ENCODE measurements at regions not wholly inside any gene's neighbourhood (a gene's known extent, or its start where the extent isn't known, plus 50 kb on each side); places are given as distances from the start of the nearest gene placed in this dataset.

GRCh38 chr3:102229062-102229655 lies 205.7 kb upstream of the ZPLD1 start:
- Histone ChIP-seq H3K79me2 (ENCODE audit: control insufficient read depth, insufficient read depth, low read length) (no peaks in the 10 kb centered on the region), H3K9me3 (ENCODE audit: control insufficient read depth, insufficient read depth, low read depth, low read length) (no peaks in the 10 kb centered on the region), H3K27me3 (ENCODE audit: control insufficient read depth, insufficient read depth, low read length) (no peaks in the 10 kb centered on the region), H3K4me3 (replicated peaks in 1 of 4; ENCODE audit: control extremely low read depth in 1 of 4, insufficient read depth in 1 of 4, low read depth in 3 of 4, low read length in 4 of 4) (no peak overlapping the region), H4K20me1 (ENCODE audit: control insufficient read depth, extremely low read depth, insufficient read depth, low read length) (no peaks in the 10 kb centered on the region), H3K9ac (ENCODE audit: insufficient read depth, low read length) (no peak overlapping the region), H3K4me2 (ENCODE audit: extremely low read depth, insufficient read depth, low read length) (no peak overlapping the region), H3K36me3 (ENCODE audit: control insufficient read depth, insufficient read depth, low read length) (no peaks in the 10 kb centered on the region), H2AFZ (ENCODE audit: low read length) (no peak overlapping the region), H3K4me1 (ENCODE audit: control insufficient read depth, extremely low read depth, insufficient read depth, low read length) (no peaks in the 10 kb centered on the region), H3K27ac (ENCODE audit: insufficient read depth, low read length) (no peak overlapping the region)
- TF ChIP-seq CTCF (conservative IDR thresholded peaks at IDR 0.05 in 1 of 2, IDR thresholded peaks at IDR 0.05 in 1 of 2; ENCODE audit: low read depth in 1 of 2, low read length in 2 of 2) = peak; percentile 97 to 99
- no peak for TF ChIP-seq EZH2 (IDR thresholded peaks at IDR 0.05; ENCODE audit: low read length, missing control alignments)
- peak; percentile 50 to 73 for DNase-seq (ENCODE audit: low read depth in 2 of 2)

- Histone ChIP-seq H3K4me1 (ENCODE audit: control insufficient read depth, extremely low read depth, insufficient read depth, low read length) (no peaks in the 10 kb centered on the region), H3K4me2 (ENCODE audit: extremely low read depth, insufficient read depth, low read length) (no peak overlapping the region), H3K9me3 (ENCODE audit: control insufficient read depth, insufficient read depth, low read depth, low read length) (no peaks in the 10 kb centered on the region), H3K4me3 (replicated peaks in 1 of 4; ENCODE audit: control extremely low read depth in 1 of 4, insufficient read depth in 1 of 4, low read depth in 3 of 4, low read length in 4 of 4) (no peak overlapping the region), H4K20me1 (ENCODE audit: control insufficient read depth, extremely low read depth, insufficient read depth, low read length) (no peaks in the 10 kb centered on the region), H3K27me3 (ENCODE audit: control insufficient read depth, insufficient read depth, low read length) (no peaks in the 10 kb centered on the region), H3K36me3 (ENCODE audit: control insufficient read depth, insufficient read depth, low read length) (no peaks in the 10 kb centered on the region), H3K27ac (ENCODE audit: insufficient read depth, low read length) (no peak overlapping the region), H3K9ac (ENCODE audit: insufficient read depth, low read length) (no peak overlapping the region), H2AFZ (ENCODE audit: low read length) (no peak overlapping the region), H3K79me2 (ENCODE audit: control insufficient read depth, insufficient read depth, low read length) (no peaks in the 10 kb centered on the region)
- TF ChIP-seq EZH2 (IDR thresholded peaks at IDR 0.05; ENCODE audit: low read length, missing control alignments) = no peak
- TF ChIP-seq CTCF (conservative IDR thresholded peaks at IDR 0.05 in 1 of 2, IDR thresholded peaks at IDR 0.05 in 1 of 2; ENCODE audit: low read depth in 1 of 2, low read length in 2 of 2) = no peak
- no peak for DNase-seq (ENCODE audit: low read depth in 2 of 2)
Observed at GRCh38 chr3:102230057-102230456, 204.8 kb upstream of the ZPLD1 start.

DNA sequence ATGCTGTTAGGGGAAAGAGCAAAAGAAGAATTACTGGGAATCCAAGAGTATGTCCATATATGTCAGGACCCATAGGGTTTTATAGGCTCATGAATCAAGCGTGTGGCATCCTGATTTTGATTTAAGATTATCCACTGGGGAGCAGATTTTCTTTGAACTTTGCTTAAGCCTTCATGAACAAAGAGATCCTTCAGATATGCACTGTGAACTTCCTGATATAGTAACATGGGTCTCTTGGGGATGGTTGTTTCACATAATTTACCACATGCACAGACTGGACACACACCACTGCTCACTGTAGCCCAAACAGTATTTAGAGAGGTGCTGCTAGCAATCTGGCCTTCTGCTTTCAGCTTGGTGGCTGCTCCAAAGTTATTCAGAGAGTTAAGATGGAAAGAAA lies 200.9 kb upstream of the ZPLD1 start:
- no peaks in the 10 kb centered on the region for H3K27me3 ChIP-seq (ENCODE audit: control insufficient read depth, insufficient read depth, low read length)
- H3K9ac ChIP-seq (ENCODE audit: insufficient read depth, low read length) = no peak overlapping the region
- no peak overlapping the region for H3K27ac ChIP-seq (ENCODE audit: insufficient read depth, low read length)
- no peaks in the 10 kb centered on the region for H3K36me3 ChIP-seq (ENCODE audit: control insufficient read depth, insufficient read depth, low read length)
- H3K9me3 ChIP-seq (ENCODE audit: control insufficient read depth, insufficient read depth, low read depth, low read length) = no peaks in the 10 kb centered on the region
- no peaks in the 10 kb centered on the region for H4K20me1 ChIP-seq (ENCODE audit: control insufficient read depth, extremely low read depth, insufficient read depth, low read length)
- no peak for DNase-seq (ENCODE audit: low read depth in 2 of 2)
- TF ChIP-seq CTCF (conservative IDR thresholded peaks at IDR 0.05 in 1 of 2, IDR thresholded peaks at IDR 0.05 in 1 of 2; ENCODE audit: low read depth in 1 of 2, low read length in 2 of 2) (no peak), EZH2 (IDR thresholded peaks at IDR 0.05; ENCODE audit: low read length, missing control alignments) (no peak)
- H3K4me1 ChIP-seq (ENCODE audit: control insufficient read depth, extremely low read depth, insufficient read depth, low read length) = no peaks in the 10 kb centered on the region
- H3K4me2 ChIP-seq (ENCODE audit: extremely low read depth, insufficient read depth, low read length) = no peak overlapping the region
- no peaks in the 10 kb centered on the region for H3K79me2 ChIP-seq (ENCODE audit: control insufficient read depth, insufficient read depth, low read length)
- no peak overlapping the region for H3K4me3 ChIP-seq (replicated peaks in 1 of 4; ENCODE audit: control extremely low read depth in 1 of 4, insufficient read depth in 1 of 4, low read depth in 3 of 4, low read length in 4 of 4)
- no peak overlapping the region for H2AFZ ChIP-seq (ENCODE audit: low read length)

Measured in fibroblast of lung (primary cell).